ELR (cell line): ENCODE measurements at regions not wholly inside any gene's neighbourhood (a gene's known extent, or its start where the extent isn't known, plus 50 kb on each side); places are given as distances from the start of the nearest gene placed in this dataset.

Experiments
- DNase-seq: peaks from one replicate; pipeline ENCODE4 v3.0.0-alpha.2; 2015; ENCODE audit warnings: low read depth

GRCh38 chr4:102440498-102440897, 60.7 kb upstream of the NFKB1 start:
- DNase-seq = no peak

GRCh38 chr4:102441978-102442911, 58.9 kb upstream of the NFKB1 start:
- no peak for DNase-seq

- DNase-seq = no peak
Observed at GRCh38 chr4:102444752-102445151, 56.4 kb upstream of the NFKB1 start.

- DNase-seq = no peak
Observed at GRCh38 chr4:102445213-102445612, 55.9 kb upstream of the NFKB1 start.

- no peak for DNase-seq
Observed at GRCh38 chr4:102447413-102447812, 53.7 kb upstream of the NFKB1 start.

GRCh38 chr4:102449751-102450352, 51.3 kb upstream of the NFKB1 start:
- peak; percentile 69 for DNase-seq

- no peak for DNase-seq
Observed at GRCh38 chr4:102451266-102451665, 49.9 kb upstream of the NFKB1 start.
